Adrenal gland (tissue), 5 donors: ENCODE measurements at regions not wholly inside any gene's neighbourhood (a gene's known extent, or its start where the extent isn't known, plus 50 kb on each side); places are given as distances from the start of the nearest gene placed in this dataset.

Source experiments
- POLR2A ChIP-seq, 2 donors: fragments of 450-650 bp; IDR thresholded peaks; one replicate each; pipeline ENCODE4 v1.6.1; 2017; ENCODE audit warnings: antibody characterized with exemption in 2 of 2, mild to moderate bottlenecking in 2 of 2, moderate library complexity in 1 of 2
- TF ChIP-seq, protein P1 (sequence below), 6 experiments: fragments of 450-650 bp in 4 of 6; fragments of 200-600 bp in 2 of 6; sonication (generic) in 1 of 6; IDR thresholded peaks; 1 replicate in 5 of 6; 2 replicates in 1 of 6; pipeline versions ENCODE4 v1.5.1 to v1.8.0; 2016 to 2021; ENCODE audit warnings: antibody characterized with exemption in 6 of 6, mild to moderate bottlenecking in 2 of 6, moderate library complexity in 1 of 6
- donor health status: DM: no; HTN: no; CAD: no.

DNA sequence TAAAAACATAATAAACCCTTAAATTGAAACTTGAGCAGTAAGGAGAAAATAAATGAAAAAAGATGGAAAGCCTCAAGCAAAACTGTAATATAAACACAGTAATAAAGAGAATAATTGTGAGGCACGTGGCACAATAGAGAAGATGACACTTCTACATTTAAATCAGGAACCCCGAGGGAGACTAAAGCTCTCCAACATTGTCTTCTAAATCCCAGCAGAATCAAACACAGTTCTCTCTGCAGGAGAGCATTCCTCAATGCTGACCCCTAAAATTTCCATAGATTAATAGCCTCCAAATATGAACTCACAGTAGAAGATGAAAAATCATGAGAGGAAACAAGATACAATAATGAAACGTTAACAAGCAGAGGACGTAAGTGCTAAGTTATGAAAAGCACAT, 721.2 kb upstream of the COX7C start:
- TF ChIP-seq, protein P1, sequence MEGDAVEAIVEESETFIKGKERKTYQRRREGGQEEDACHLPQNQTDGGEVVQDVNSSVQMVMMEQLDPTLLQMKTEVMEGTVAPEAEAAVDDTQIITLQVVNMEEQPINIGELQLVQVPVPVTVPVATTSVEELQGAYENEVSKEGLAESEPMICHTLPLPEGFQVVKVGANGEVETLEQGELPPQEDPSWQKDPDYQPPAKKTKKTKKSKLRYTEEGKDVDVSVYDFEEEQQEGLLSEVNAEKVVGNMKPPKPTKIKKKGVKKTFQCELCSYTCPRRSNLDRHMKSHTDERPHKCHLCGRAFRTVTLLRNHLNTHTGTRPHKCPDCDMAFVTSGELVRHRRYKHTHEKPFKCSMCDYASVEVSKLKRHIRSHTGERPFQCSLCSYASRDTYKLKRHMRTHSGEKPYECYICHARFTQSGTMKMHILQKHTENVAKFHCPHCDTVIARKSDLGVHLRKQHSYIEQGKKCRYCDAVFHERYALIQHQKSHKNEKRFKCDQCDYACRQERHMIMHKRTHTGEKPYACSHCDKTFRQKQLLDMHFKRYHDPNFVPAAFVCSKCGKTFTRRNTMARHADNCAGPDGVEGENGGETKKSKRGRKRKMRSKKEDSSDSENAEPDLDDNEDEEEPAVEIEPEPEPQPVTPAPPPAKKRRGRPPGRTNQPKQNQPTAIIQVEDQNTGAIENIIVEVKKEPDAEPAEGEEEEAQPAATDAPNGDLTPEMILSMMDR (IDR thresholded peaks at IDR 0.05): no peak
- no peak for TF ChIP-seq POLR2A (IDR thresholded peaks at IDR 0.05)
